ENCODE measurements at regions not wholly inside any gene's neighbourhood (a gene's known extent, or its start where the extent isn't known, plus 50 kb on each side); places are given as distances from the start of the nearest gene placed in this dataset.

DNA sequence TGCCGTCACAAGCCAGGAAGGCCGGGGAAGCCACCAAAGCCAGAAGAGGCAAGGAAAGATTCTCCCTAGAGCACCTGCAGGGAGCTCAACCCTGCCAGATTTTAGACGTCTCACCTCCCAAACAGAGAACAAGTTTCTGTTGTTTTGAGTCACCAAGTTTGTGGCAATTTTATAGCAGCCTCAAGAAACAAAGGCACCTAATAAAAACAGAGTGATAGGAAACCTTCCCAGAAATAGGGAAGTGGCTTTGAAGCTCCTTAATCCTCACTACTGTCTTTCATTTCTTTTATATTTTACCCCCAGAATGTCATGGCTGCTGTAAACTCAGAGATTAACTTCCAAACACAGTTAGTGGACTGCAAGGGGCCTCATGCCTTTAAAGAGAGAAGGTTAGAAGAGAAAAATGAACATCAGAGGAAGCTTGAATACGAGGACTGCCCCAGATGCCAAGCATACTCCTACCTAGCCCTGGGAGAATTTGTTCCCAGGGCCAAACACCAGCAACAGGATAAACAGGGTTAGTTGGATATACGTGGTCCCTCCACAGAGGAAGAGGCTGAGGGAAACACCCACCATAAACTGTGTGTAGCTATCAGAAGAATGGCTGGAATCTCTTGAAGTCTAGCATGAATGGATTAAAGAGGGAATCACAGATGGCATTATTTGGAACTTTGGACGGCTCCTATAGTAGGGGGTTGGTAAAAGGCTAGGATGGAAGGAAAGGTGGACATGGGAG, 148.3 kb downstream of the KCNA5 start:
- Histone ChIP-seq H3K4me3 (ENCODE audit: low read depth, low read length) (no peak overlapping the region), H3K9me3 (peaks cover 3% of the 10 kb centered on the region; the same call in 1 of the 2 replicates), H3K36me3 (ENCODE audit: control insufficient read depth, insufficient read depth, low read length) (no peaks in the 10 kb centered on the region), H3K4me1 (no peaks in the 10 kb centered on the region), H3K27me3 (replicated peaks; ENCODE audit: control insufficient read depth, insufficient read depth, low read length) (no peaks in the 10 kb centered on the region)
- DNase-seq, result no peak
- H3K27me3 Mint-ChIP-seq (ENCODE audit: insufficient read depth, unreplicated experiment), result peaks cover 2% of the 10 kb centered on the region
- TF ChIP-seq, protein P1, sequence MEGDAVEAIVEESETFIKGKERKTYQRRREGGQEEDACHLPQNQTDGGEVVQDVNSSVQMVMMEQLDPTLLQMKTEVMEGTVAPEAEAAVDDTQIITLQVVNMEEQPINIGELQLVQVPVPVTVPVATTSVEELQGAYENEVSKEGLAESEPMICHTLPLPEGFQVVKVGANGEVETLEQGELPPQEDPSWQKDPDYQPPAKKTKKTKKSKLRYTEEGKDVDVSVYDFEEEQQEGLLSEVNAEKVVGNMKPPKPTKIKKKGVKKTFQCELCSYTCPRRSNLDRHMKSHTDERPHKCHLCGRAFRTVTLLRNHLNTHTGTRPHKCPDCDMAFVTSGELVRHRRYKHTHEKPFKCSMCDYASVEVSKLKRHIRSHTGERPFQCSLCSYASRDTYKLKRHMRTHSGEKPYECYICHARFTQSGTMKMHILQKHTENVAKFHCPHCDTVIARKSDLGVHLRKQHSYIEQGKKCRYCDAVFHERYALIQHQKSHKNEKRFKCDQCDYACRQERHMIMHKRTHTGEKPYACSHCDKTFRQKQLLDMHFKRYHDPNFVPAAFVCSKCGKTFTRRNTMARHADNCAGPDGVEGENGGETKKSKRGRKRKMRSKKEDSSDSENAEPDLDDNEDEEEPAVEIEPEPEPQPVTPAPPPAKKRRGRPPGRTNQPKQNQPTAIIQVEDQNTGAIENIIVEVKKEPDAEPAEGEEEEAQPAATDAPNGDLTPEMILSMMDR (IDR thresholded peaks at IDR 0.05; ENCODE audit: insufficient read depth in 1 of 2, low read depth in 1 of 2, low read length in 1 of 2, severe bottlenecking in 1 of 2, unreplicated experiment in 1 of 2), result no peak
- H3K36me3 Mint-ChIP-seq (ENCODE audit: insufficient read depth, unreplicated experiment), result no peaks in the 10 kb centered on the region
- BruUV-seq (replicated peaks), result no TSS peak
- H3K4me1 Mint-ChIP-seq (ENCODE audit: low read depth, unreplicated experiment), result no peaks in the 10 kb centered on the region
- POLR2A ChIA-PET, result no interaction called here
- H3K9me3 Mint-ChIP-seq (ENCODE audit: unreplicated experiment), result no peaks in the 10 kb centered on the region
- intact Hi-C loops (cut with micrococcal nuclease; ENCODE audit: unreplicated experiment), result no loop called here
- H3K27ac Mint-ChIP-seq (ENCODE audit: unreplicated experiment), result no peak overlapping the region
- no peak overlapping the region for H3K4me3 Mint-ChIP-seq (ENCODE audit: unreplicated experiment)
- CTCF ChIA-PET, result no interaction called here

DNA sequence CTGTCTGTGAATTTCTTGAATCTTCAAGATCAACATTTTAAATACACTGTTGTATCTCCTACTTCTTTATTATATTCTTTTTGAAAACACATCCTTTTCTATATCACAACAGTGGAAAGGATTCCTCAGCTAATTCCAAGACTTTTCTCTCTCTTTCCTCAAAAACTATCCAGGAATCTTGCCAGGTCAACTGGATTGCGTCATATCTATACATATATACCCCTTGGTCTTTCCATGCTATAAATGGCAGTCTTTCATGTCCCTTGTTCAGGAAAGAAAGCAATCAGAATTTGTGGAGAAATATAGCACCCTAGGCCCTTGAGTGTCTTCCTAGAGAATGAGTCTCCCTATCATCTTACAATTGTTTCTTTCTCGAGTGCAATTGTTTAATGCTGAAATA, 149.0 kb downstream of the KCNA5 start:
- Mint-ChIP-seq H3K36me3 (ENCODE audit: insufficient read depth, unreplicated experiment) (no peaks in the 10 kb centered on the region), H3K4me1 (ENCODE audit: low read depth, unreplicated experiment) (no peaks in the 10 kb centered on the region), H3K4me3 (ENCODE audit: unreplicated experiment) (no peak overlapping the region), H3K27me3 (ENCODE audit: insufficient read depth, unreplicated experiment) (no peaks in the 10 kb centered on the region), H3K9me3 (ENCODE audit: unreplicated experiment) (no peaks in the 10 kb centered on the region), H3K27ac (ENCODE audit: unreplicated experiment) (no peak overlapping the region)
- H3K9me3 ChIP-seq, result peaks cover 3% of the 10 kb centered on the region; the same call in 1 of the 2 replicates
- TF ChIP-seq, protein P1 (IDR thresholded peaks at IDR 0.05; ENCODE audit: insufficient read depth in 1 of 2, low read depth in 1 of 2, low read length in 1 of 2, severe bottlenecking in 1 of 2, unreplicated experiment in 1 of 2), result no peak
- POLR2A ChIA-PET, result no interaction called here
- no peaks in the 10 kb centered on the region for H3K4me1 ChIP-seq
- H3K27me3 ChIP-seq (replicated peaks; ENCODE audit: control insufficient read depth, insufficient read depth, low read length), result no peaks in the 10 kb centered on the region
- no TSS peak for BruUV-seq (replicated peaks)
- H3K4me3 ChIP-seq (ENCODE audit: low read depth, low read length), result no peak overlapping the region
- no peaks in the 10 kb centered on the region for H3K36me3 ChIP-seq (ENCODE audit: control insufficient read depth, insufficient read depth, low read length)
- intact Hi-C loops (cut with micrococcal nuclease; ENCODE audit: unreplicated experiment), result no loop called here
- DNase-seq, result no peak
- CTCF ChIA-PET, result no interaction called here

DNA sequence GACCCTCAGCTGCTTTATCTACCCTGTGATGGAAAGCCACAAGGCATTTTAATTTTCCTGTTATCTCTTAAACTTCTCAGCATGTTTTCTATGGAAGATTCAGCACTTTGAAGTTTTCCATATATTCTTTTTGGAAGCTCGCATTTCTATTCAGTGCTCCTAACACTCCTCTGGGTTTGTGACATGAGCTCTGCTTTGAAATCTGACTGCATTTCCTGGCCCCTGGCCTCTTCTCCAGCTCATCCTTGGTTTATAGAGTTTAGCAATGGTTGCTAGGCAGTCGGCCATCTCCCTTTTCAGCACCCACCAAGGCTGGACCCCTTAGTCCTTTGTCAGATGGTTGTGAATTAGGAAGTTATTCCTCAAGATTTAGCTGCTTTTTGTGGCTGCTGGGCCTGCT, 150.6 kb downstream of the KCNA5 start:
- Histone ChIP-seq H3K27me3 (replicated peaks; ENCODE audit: control insufficient read depth, insufficient read depth, low read length) (no peaks in the 10 kb centered on the region), H3K36me3 (ENCODE audit: control insufficient read depth, insufficient read depth, low read length) (no peaks in the 10 kb centered on the region), H3K4me1 (no peaks in the 10 kb centered on the region), H3K9me3 (peaks cover 3% of the 10 kb centered on the region; the same call in 1 of the 2 replicates), H3K4me3 (ENCODE audit: low read depth, low read length) (no peak overlapping the region)
- BruUV-seq (replicated peaks), result no TSS peak
- no peaks in the 10 kb centered on the region for H3K36me3 Mint-ChIP-seq (ENCODE audit: insufficient read depth, unreplicated experiment)
- CTCF ChIA-PET, result interaction anchor here (0.6 kb wide), 1 partner anchor 281 kb away, joined by 6 read pairs; no protein-coding TSS in a partner anchor
- POLR2A ChIA-PET, result no interaction called here
- TF ChIP-seq, protein P1 (IDR thresholded peaks at IDR 0.05; ENCODE audit: insufficient read depth in 1 of 2, low read depth in 1 of 2, low read length in 1 of 2, severe bottlenecking in 1 of 2, unreplicated experiment in 1 of 2), result no peak
- intact Hi-C loops (cut with micrococcal nuclease; ENCODE audit: unreplicated experiment), result no loop called here
- no peaks in the 10 kb centered on the region for H3K9me3 Mint-ChIP-seq (ENCODE audit: unreplicated experiment)
- no peaks in the 10 kb centered on the region for H3K4me1 Mint-ChIP-seq (ENCODE audit: low read depth, unreplicated experiment)
- H3K27ac Mint-ChIP-seq (ENCODE audit: unreplicated experiment), result no peak overlapping the region
- H3K27me3 Mint-ChIP-seq (ENCODE audit: insufficient read depth, unreplicated experiment), result no peaks in the 10 kb centered on the region
- H3K4me3 Mint-ChIP-seq (ENCODE audit: unreplicated experiment), result no peak overlapping the region
- no peak for DNase-seq
